GM18909 (cell line): ENCODE measurements at regions not wholly inside any gene's neighbourhood (a gene's known extent, or its start where the extent isn't known, plus 50 kb on each side); places are given as distances from the start of the nearest gene placed in this dataset.

Experiments
- ATAC-seq: cut with Tn5 transposase; IDR thresholded peaks from one replicate; pipeline ENCODE4 v1.9.1; 2021; ENCODE audit warnings: mild to moderate bottlenecking; ENCODE audit not compliant: unreplicated experiment, poor library complexity

DNA sequence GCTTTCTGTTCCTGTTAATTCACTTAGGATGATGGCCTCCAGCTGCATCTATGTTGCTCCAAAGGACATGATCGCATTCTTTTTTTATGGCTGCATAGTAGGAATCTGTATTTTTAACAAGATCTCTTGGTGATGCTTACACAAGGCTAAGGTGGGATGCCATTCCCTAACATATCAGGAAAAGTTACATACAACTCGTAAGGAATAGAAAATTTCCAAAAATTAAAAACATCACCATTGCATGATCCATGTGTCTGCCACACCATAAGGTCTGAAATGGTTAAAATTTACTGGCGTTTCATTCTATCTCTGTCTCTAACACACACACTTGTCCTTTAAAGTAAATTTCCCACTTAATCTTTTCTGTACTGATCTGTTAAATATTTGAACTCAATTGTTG, 608.4 kb downstream of the PRELID2 start:
- ATAC-seq, result no peak

DNA sequence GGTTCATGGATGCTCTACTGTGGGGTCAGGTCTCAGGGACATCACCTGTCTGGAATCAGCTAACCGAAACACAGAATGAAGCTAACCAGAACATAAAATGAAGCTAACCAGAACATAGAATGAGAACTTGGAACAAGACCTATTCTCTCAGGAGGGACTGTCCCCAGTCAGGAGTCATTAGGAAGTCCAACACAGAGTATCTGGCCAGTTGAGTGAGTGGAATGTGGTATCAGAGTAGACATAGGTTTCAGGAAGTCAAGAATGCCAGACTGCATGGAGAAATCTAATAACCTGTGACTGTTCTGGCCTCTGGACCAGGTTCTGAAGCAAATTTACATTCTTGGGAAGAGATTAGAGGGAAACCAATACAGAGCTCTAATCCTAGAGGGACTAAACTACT, 609.6 kb downstream of the PRELID2 start:
- no peak for ATAC-seq

DNA sequence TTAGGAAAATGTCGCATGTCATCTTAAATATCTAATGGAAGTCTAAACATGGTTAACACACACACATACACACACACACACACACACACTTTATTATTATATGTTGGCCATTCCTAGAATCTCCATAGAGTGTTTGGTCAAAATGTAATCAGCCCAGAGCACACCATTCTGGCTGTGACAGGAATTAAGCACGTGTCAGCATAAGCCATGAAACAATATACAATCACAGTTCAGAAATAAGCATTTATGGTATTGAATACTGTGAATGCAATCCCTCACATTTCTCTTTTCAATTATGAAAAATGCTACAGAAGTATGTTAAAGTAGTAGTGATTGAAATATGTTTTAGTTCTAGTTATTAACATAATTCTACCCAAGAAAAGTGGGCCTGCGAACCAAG, 611.6 kb downstream of the PRELID2 start:
- ATAC-seq, result no peak

DNA sequence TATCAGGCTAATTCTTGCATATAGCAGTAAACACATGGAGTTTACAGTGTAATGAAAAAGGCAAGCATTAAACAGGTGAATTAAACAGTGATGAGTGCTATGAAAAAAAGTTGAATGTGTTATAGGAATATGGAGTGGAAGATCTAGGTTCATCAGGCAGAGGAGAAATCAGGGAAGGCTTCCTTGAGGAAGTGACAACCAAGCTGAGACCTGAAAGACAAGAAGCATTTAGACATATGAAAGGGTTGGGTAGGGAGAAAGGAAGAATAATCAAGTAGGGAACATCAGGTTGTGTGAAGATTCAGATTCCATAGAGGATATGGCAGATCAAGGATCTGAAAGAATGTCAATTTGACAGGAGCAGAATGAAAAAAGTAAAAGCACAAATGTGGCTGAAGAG, 612.5 kb downstream of the PRELID2 start:
- no peak for ATAC-seq

DNA sequence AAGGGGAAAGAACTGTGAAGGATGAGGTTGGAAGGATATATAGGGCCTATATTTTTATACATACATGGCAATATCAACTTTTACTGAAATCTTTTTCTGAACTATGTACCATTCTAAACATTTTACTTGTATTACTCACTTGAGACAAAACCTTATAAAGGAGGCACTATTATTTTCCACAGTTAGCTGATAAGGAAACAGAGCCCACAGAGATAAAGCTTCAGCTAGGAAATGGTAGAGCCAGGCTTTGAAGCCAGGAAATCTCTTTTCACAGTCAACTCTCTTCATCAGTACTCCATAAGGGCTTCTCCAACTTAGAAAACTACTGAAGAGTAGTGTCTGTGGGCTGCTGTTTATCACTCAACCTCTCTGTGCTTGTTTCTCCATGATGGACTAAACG, 613.7 kb downstream of the PRELID2 start:
- no peak for ATAC-seq

DNA sequence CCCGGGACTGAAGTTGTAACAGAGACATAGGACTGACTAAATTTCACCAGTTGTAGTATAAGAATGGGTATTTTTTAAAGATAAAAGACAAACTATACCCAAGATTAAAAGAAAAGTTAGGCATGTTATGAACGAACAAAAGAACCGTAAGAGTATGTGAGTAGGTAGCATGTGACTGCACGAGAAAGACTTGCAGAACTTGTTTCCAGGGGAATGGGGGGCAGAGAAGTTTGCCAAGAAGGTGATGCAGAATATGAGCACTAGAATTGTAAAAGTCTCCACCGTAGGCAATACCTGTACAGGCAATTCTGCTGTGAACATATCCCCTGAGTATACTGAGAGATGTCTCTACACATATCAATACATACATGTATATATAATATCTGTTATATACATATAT, 614.7 kb downstream of the PRELID2 start:
- ATAC-seq, result no peak

DNA sequence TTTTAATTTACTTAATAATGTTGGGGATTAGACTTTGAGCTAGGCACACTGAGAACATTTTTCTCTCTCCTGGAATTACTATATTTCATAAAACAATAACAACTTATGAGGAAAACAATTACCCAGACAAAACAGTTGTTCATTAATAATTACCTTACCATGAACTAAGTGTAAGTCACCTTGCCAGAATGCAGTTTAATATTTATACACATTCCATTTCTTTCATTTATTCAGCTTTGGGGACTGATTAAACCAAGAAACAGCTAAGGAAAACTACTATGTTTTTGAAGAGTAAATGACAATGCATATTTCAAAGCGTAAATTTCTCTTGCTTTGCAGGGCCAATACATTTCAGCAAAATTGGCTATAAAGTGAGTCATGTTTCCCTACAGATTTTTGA, 616.2 kb downstream of the PRELID2 start:
- ATAC-seq, result no peak

- no peak for ATAC-seq
These were observed 617.1 kb downstream of the PRELID2 start for GRCh38 chr5:145218019-145218418.

- ATAC-seq, result no peak
These were observed 625.1 kb downstream of the PRELID2 start for GRCh38 chr5:145210020-145210419.

DNA sequence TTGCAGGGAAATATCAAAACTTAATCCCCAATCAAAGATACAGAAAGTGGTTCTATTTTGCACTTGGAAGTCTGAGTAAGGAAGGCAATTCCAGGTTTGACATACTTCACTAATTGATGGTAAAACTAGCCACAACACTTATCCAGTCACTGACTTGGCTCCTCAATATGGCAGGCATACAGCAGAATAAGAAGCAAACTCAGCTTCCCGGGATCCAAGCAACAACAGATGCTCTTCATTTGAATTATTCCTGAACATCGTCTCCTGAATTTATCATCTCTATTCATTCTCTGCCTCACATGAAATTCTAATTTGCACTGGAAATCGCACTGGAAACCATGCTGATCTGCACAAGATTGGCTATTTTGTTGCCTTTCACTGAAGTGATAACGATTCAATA, 629.6 kb downstream of the PRELID2 start:
- ATAC-seq, result no peak

DNA sequence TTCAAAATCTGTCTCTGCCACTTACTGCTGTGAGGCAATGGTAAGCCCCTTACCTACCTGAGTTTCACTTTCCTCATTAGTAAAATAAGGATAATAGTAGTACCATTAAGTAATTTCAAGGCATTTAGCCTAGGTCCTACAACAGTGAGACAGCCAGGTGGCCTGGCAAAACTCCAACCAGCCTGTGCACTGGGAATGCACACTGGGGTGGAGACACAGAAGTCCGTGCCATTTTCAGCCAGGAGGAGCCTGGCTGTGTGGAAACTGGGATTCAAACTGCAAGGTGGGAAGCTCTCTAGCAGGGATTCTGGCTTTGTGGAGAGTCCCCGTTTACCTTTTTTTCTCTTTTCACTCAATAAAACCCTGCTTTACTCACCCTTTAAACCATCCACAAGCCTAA, 630.4 kb downstream of the PRELID2 start:
- no peak for ATAC-seq

GRCh38 chr5:145203193-145203592, 631.9 kb downstream of the PRELID2 start:
- ATAC-seq, result no peak

- ATAC-seq, result no peak
These were observed 636.4 kb downstream of the PRELID2 start for GRCh38 chr5:145198525-145199260.

- ATAC-seq, result no peak
These were observed 645.4 kb downstream of the PRELID2 start for GRCh38 chr5:145189746-145190145.

- ATAC-seq, result no peak
These were observed 654.8 kb downstream of the PRELID2 start for GRCh38 chr5:145180371-145180770.

DNA sequence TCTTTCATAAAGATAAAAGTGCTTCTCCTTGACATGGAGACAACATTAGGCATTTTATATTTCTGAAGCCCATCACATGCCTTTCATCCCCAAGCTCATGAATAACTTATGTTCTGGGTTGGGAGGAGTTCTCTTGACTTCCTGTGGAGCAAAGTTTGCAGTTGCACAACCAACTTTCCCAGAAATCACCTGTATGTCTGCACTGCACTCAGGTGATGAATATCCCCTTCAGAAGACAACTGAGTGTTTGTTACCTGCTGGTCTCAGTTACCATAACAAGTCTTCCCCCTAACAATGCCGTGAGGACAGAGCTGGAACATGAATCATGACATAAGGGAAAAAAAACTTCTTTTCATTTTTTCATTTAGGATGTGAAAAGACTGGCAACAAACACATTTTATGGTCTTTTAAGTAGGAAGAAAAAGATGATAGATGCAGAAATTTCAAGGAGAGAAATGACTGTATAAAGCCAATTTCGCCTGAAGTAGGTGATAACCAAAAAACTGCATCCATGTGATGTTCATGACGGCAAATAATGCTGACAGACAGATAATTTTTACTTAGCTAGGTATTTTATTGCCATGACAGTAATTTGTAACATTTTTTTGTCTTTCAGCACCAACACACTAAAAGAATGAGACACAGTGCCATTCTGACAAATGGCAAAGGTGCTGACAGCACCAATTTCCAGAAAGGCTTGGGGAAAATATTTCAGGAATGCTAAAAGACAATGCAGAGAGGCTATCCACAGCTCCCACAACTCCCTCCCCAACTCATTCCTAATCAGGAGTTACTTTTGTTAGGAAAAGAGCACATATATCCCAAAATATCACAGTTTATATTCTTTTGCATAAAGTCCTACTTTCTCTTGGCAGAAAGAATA, 656.3 kb downstream of the PRELID2 start:
- ATAC-seq, result no peak

- no peak for ATAC-seq
These were observed 659.1 kb downstream of the PRELID2 start for GRCh38 chr5:145176041-145176440.

GRCh38 chr5:145166110-145166509, 669.0 kb downstream of the PRELID2 start:
- no peak for ATAC-seq

DNA sequence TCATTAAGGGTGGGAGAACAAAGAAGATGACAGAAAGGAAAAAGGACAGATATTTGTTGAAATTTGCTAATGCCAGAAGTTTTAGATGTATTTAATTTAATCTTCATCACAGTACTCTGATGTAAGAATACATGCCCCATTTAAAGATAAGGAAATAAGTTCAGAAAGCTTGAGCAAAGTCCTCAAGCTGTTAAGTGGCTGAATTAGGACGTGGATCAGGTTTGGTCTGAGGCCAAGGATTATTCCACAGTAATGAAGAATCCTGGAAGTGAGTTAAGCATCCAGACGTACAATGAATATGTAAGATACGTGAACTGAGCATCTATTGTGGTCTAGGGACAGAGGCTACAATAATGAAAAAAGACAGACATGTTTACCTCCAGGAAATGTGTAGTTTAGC, 671.3 kb downstream of the PRELID2 start:
- no peak for ATAC-seq

GRCh38 chr5:145162626-145163025, 672.5 kb downstream of the PRELID2 start:
- no peak for ATAC-seq

DNA sequence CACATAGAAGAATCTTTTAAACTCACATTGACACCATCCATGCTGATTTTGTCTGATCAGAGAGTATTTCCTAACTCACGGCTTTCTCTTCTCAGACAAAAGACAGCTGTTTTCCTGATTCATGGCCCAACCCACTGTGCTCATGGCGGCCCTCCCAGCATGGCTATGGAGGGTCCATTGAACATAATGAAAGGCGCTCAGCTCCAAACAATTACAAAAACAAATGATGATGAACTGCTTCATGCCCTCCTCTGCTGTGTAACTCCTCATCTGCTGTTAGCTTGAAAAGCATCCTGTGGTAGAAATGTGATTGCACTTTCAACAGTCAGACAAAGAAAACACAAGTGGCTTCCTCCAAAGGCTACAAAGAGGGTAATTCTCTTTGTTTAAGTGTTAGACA, 673.8 kb downstream of the PRELID2 start:
- ATAC-seq, result no peak

GRCh38 chr5:145160679-145161078, 674.5 kb downstream of the PRELID2 start:
- no peak for ATAC-seq
